Stimulated activated naive CD8-positive, alpha-beta T cell treated with anti-CD3 and anti-CD28 coated beads, Interleukin-15, amount 100 ng/mL, for 72 hours (primary cell): ENCODE measurements at regions not wholly inside any gene's neighbourhood (a gene's known extent, or its start where the extent isn't known, plus 50 kb on each side); places are given as distances from the start of the nearest gene placed in this dataset.

ENCODE experiments used
- ATAC-seq: fragments of 150-1000 bp; cut with Tn5 transposase; 2 replicates; pipeline ENCODE4 v1.10.0; 2021; ENCODE audit warnings: mild to moderate bottlenecking, moderate library complexity
- DNase-seq, 2 donors: peaks; one replicate each; pipeline ENCODE4 v3.0.0; 2021 to 2022
- H3K27ac Mint-ChIP-seq, 2 donors: one replicate each; pipeline ENCODE4 v1.8.0; 2022; ENCODE audit warnings: mild to moderate bottlenecking in 2 of 2, mixed read lengths in 2 of 2, moderate library complexity in 2 of 2
- H3K27me3 Mint-ChIP-seq: one replicate; pipeline ENCODE4 v1.8.0; 2022; ENCODE audit warnings: mixed read lengths
- H3K4me1 Mint-ChIP-seq: one replicate; pipeline ENCODE4 v1.8.0; 2022; ENCODE audit warnings: mild to moderate bottlenecking, mixed read lengths
- H3K4me3 Mint-ChIP-seq, 2 donors: one replicate each; pipeline ENCODE4 v1.8.0; 2022; ENCODE audit warnings: mild to moderate bottlenecking in 2 of 2, mixed read lengths in 2 of 2, moderate library complexity in 1 of 2
- H3K9me3 Mint-ChIP-seq, 2 donors: one replicate each; pipeline ENCODE4 v1.8.0; 2022; ENCODE audit warnings: mixed read lengths in 2 of 2

- DNase-seq = no peak
- peaks cover 0 to 6% of the 10 kb centered on the region in 2 donors for H3K9me3 Mint-ChIP-seq
- ATAC-seq = no peak
- peak overlapping the region in 1 of 2 donors; percentile 20 for H3K27ac Mint-ChIP-seq
- H3K4me1 Mint-ChIP-seq = no peaks in the 10 kb centered on the region
- H3K4me3 Mint-ChIP-seq = no peak overlapping the region
- H3K27me3 Mint-ChIP-seq = peaks cover 15% of the 10 kb centered on the region
Observed at GRCh38 chr14:36083317-36083716, 93.2 kb downstream of the PTCSC3 start.

GRCh38 chr14:36078080-36078479 lies 98.4 kb downstream of the PTCSC3 start:
- H3K4me1 Mint-ChIP-seq = no peaks in the 10 kb centered on the region
- H3K27ac Mint-ChIP-seq = no peak overlapping the region
- H3K9me3 Mint-ChIP-seq = peaks cover 0 to 6% of the 10 kb centered on the region in 2 donors
- peaks cover 19% of the 10 kb centered on the region for H3K27me3 Mint-ChIP-seq
- no peak overlapping the region for H3K4me3 Mint-ChIP-seq
- no peak for ATAC-seq
- no peak for DNase-seq

DNA sequence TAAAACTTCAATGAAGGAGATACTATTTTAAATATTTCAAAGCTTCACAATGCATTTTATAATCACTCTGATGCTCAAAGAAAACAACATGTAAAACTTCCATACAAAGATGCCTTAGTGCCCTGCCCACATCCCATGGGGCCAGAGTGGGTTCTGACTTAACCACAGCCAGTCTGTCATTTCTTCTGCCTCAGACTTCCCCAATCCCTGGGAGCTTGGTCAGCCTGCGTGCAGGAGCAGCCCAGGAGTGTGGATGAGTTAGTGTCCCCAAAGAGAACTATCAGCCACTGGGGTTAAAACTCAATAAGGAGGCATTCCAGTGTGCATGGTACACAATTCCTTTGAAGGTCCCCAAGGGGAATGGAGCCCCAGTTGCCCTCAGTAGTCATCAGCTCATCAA lies 100.3 kb downstream of the PTCSC3 start:
- Mint-ChIP-seq H3K4me1 (no peaks in the 10 kb centered on the region), H3K9me3 (peaks cover 0 to 6% of the 10 kb centered on the region in 2 donors), H3K4me3 (no peak overlapping the region), H3K27me3 (peaks cover 25% of the 10 kb centered on the region), H3K27ac (no peak overlapping the region)
- no peak for DNase-seq
- ATAC-seq = no peak

GRCh38 chr14:36075203-36075602 lies 101.3 kb downstream of the PTCSC3 start:
- Mint-ChIP-seq H3K27ac (no peak overlapping the region), H3K27me3 (peaks cover 28% of the 10 kb centered on the region), H3K9me3 (peaks cover 0 to 6% of the 10 kb centered on the region in 2 donors), H3K4me3 (no peak overlapping the region), H3K4me1 (no peaks in the 10 kb centered on the region)
- no peak for ATAC-seq
- DNase-seq = no peak

DNA sequence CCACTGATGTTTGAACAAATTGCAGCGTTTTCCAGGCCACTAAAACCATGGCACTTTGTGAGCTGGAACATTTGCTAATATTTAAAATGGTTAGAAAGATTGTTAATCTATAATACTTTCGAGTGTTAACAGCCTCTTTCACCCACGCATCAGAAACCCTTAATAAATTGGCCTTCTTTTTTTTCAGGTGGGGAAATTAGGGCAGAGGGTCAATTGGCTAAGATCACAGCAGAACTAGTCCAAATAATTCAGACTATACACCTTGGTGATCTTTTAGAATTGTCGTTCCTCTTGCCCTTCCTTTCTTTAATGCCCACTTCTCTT lies 105.8 kb downstream of the PTCSC3 start:
- Mint-ChIP-seq H3K4me3 (no peak overlapping the region), H3K4me1 (peaks cover 9% of the 10 kb centered on the region), H3K27me3 (peaks cover 42% of the 10 kb centered on the region), H3K9me3 (no peaks in the 10 kb centered on the region), H3K27ac (no peak overlapping the region)
- ATAC-seq (no peak), DNase-seq (no peak)

DNA sequence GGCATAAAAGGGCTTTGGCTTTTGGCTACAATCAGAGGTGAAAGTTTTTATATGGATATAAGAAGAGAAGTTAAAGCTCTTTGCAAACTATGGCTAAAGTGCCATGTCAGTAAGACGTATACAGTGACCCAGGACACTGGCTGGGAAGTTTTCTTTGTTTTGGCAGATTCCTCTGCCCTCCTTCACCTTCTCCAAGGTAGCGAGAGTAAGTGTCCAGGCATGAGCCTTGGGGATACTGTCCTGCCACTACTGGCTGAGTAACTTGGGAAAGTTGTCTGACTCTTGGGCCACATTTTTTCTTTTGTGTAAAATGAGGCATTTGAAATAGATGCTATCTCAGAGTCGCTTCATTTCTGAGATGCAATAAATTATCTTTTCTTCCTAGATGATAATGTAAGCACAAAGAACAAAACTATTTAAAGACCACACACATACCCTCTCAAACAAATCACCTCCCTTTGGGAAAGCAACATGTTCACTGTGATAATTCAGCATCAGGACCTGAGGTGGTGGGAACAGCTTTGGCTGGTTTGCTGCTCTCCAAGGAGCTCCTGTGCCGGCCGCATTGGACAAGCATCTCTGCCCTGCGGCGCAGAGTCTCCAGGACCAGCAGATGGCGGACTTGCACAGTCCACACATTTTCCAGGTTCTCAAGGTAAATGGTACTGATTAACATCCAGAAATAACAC lies 106.3 kb downstream of the PTCSC3 start:
- ATAC-seq = peak; percentile 80
- Mint-ChIP-seq H3K27me3 (peaks cover 42% of the 10 kb centered on the region), H3K4me3 (no peak overlapping the region), H3K4me1 (peaks cover 9% of the 10 kb centered on the region), H3K27ac (peak overlapping the region in 1 of 2 donors; percentile 37), H3K9me3 (no peaks in the 10 kb centered on the region)
- DNase-seq = peak; percentile 25 to 49

GRCh38 chr14:36069535-36069900 lies 107.0 kb downstream of the PTCSC3 start:
- ATAC-seq (peak; percentile 78), DNase-seq (peak; percentile 25 to 37)
- H3K4me1 Mint-ChIP-seq = peaks cover 9% of the 10 kb centered on the region
- H3K27me3 Mint-ChIP-seq = peaks cover 48% of the 10 kb centered on the region
- H3K27ac Mint-ChIP-seq = no peak overlapping the region
- H3K4me3 Mint-ChIP-seq = no peak overlapping the region
- H3K9me3 Mint-ChIP-seq = no peaks in the 10 kb centered on the region

DNA sequence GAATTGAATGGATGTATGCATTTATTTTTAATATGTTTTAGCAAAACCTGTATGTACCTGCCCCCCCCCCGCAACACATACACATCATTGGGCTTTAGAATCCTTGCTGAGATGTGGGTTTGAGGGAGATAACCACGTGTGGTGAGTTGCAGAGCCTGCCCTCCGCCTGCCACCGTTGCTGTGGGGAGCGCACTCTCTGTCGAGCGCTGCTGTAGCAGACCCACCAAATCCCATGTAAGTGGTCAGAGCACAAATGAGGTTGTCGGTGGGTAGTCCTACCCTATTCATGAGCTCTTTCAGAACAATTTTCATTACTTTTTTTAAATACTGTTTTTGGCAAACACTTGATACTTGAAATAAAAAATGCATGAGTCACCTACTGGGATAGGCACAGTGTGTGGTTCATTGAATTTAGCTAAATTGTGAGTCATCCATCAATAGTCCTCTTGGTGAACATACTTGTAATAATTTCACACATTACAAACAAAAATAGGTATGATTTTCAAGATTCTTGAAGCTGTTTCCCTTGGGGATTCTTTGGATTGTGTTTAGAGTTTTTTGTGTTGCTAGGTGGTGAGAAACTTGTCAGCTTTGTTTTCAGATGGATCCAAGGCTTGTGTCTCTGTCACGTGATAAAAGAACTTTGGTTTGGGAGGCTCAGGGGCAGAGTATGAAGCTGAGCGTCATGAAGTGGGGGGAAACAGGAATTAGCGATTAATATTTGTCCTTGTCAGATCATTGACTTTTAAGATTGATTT lies 107.6 kb downstream of the PTCSC3 start:
- no peak overlapping the region for H3K4me3 Mint-ChIP-seq
- no peak overlapping the region for H3K27ac Mint-ChIP-seq
- no peak for DNase-seq
- no peaks in the 10 kb centered on the region for H3K9me3 Mint-ChIP-seq
- peaks cover 48% of the 10 kb centered on the region for H3K27me3 Mint-ChIP-seq
- ATAC-seq = no peak
- peaks cover 9% of the 10 kb centered on the region for H3K4me1 Mint-ChIP-seq

- Mint-ChIP-seq H3K27ac (peak overlapping the region in 1 of 2 donors; percentile 9), H3K4me3 (no peak overlapping the region), H3K9me3 (no peaks in the 10 kb centered on the region)
Observed at GRCh38 chr14:36067428-36068187, 108.9 kb downstream of the PTCSC3 start.

GRCh38 chr14:36066636-36067035 lies 109.9 kb downstream of the PTCSC3 start:
- peaks cover 9% of the 10 kb centered on the region for H3K4me1 Mint-ChIP-seq
- H3K27ac Mint-ChIP-seq = no peak overlapping the region
- no peak for ATAC-seq
- no peak for DNase-seq
- H3K4me3 Mint-ChIP-seq = no peak overlapping the region
- no peaks in the 10 kb centered on the region for H3K9me3 Mint-ChIP-seq
- H3K27me3 Mint-ChIP-seq = peaks cover 49% of the 10 kb centered on the region

More at GRCh38 chr14:36067428-36068187, 108.9 kb downstream of the PTCSC3 start:
- DNase-seq (no peak), ATAC-seq (no peak)
- Mint-ChIP-seq H3K27me3 (peaks cover 46% of the 10 kb centered on the region), H3K4me1 (peaks cover 9% of the 10 kb centered on the region)

DNA sequence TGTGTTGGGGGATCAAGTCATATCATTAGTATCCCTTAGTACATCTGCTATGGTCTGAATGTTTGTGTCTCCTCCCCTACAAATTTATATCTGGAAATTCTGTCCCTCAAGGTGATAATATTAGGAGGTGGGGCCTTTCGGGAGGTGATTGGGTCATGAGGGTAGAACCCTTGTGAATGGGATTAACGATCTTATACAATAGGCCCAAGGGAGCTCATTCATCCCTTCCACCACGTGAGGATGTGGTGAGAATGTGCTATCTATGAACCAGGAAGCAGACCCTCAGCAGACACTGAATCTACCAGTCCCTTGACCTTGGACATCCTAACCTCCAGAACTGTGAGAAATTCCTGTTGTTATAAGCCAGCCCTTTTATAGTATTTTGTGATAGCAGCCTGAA lies 110.7 kb downstream of the PTCSC3 start:
- Mint-ChIP-seq H3K27ac (no peak overlapping the region), H3K4me3 (no peak overlapping the region), H3K9me3 (no peaks in the 10 kb centered on the region), H3K27me3 (peaks cover 46% of the 10 kb centered on the region), H3K4me1 (peaks cover 9% of the 10 kb centered on the region)
- ATAC-seq (no peak), DNase-seq (no peak)

- H3K4me1 Mint-ChIP-seq = no peaks in the 10 kb centered on the region
- DNase-seq (no peak), ATAC-seq (no peak)
- H3K27me3 Mint-ChIP-seq = peaks cover 30% of the 10 kb centered on the region
- no peak overlapping the region for H3K4me3 Mint-ChIP-seq
- H3K27ac Mint-ChIP-seq = no peak overlapping the region
- no peaks in the 10 kb centered on the region for H3K9me3 Mint-ChIP-seq
Observed at GRCh38 chr14:36059531-36059930, 117.0 kb downstream of the PTCSC3 start.

DNA sequence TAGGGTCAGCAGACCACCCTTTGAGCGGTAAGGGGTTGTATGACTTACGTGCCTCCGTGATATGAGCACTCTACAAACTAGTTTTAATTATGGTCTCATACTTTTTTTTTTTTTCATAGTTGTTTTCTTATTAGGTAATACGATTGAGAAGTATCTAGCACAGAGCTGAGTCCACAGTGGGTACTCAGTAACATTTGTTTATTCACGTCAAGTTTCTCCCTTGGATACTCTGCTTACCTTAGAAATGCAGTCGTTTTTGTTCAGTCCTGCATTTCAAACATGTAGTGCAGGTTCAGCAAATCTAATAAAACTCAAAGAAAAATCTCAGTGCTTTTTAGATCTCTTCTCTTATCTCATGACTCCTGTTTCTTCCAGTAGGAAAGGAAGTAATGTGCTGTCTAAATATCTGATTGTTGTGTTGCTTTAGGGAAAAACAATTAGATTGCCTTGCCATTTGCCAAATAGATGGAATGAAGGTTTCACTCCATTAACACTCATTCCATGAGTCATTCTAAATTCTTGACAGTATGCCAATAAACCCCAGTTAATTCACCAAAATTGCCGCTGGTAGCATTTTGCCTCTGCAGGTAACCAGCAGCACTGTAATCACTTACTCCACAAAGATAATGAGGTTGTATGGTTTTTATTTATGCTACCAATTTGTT lies 118.9 kb downstream of the PTCSC3 start:
- DNase-seq = no peak
- no peaks in the 10 kb centered on the region for H3K9me3 Mint-ChIP-seq
- H3K4me1 Mint-ChIP-seq = no peaks in the 10 kb centered on the region
- H3K27ac Mint-ChIP-seq = no peak overlapping the region
- H3K27me3 Mint-ChIP-seq = peaks cover 26% of the 10 kb centered on the region
- H3K4me3 Mint-ChIP-seq = no peak overlapping the region
- ATAC-seq = no peak

GRCh38 chr14:36056845-36057244 lies 119.7 kb downstream of the PTCSC3 start:
- DNase-seq = no peak
- H3K9me3 Mint-ChIP-seq = no peaks in the 10 kb centered on the region
- peaks cover 21% of the 10 kb centered on the region for H3K27me3 Mint-ChIP-seq
- no peak overlapping the region for H3K4me3 Mint-ChIP-seq
- no peak overlapping the region for H3K27ac Mint-ChIP-seq
- no peaks in the 10 kb centered on the region for H3K4me1 Mint-ChIP-seq
- ATAC-seq = no peak

GRCh38 chr14:36055681-36056225 lies 120.8 kb downstream of the PTCSC3 start:
- DNase-seq = no peak
- no peaks in the 10 kb centered on the region for H3K4me1 Mint-ChIP-seq
- H3K27ac Mint-ChIP-seq = no peak overlapping the region
- no peak overlapping the region for H3K4me3 Mint-ChIP-seq
- H3K27me3 Mint-ChIP-seq = peaks cover 15% of the 10 kb centered on the region
- ATAC-seq = no peak
- no peaks in the 10 kb centered on the region for H3K9me3 Mint-ChIP-seq
